ENCODE measurements at regions not wholly inside any gene's neighbourhood (a gene's known extent, or its start where the extent isn't known, plus 50 kb on each side); places are given as distances from the start of the nearest gene placed in this dataset.

DNA sequence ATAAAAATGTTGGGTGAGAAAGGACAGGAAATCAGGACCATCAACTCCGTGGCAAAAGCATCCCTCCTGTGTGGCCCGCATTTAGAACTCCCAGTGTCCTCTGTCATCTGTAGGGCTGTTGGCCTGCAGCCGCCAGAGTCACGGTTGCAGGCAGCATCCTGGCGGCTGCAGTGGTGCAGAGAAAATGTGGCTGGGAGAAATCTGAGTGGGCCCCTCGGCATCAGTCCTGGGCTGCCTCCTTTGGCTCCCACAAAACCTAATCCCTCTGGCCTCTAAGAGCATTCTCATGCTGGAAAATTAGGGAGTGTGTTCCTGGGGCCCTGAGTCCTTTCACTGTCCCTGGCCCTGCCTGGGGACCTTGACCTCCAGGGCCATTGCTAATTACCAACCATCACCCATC is 121.9 kb downstream of the WT1 start:
- in situ Hi-C loops (cut with HindIII; ENCODE audit: low sequenced_read_pairs): no loop called here

DNA sequence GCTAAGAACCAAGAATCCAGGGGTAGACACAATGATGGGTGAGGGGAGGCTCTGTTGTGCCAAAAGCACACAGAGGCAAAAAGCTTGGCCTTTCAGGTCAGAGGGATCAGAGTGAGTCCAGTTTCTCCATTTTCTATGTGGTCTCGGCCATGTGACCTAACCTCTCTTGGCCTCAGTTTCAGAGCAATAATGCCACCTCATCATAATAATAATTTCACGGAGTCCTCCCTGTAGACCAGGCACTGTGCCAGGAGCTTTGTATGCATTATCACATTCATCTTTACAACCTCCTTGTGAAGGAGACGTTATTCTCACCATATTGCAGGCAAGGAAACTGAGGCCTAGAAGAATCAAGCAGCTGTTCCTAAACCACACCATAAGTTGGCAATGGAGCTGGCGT is 120.2 kb downstream of the WT1 start:
- in situ Hi-C loops (cut with HindIII; ENCODE audit: low sequenced_read_pairs): no loop called here

DNA sequence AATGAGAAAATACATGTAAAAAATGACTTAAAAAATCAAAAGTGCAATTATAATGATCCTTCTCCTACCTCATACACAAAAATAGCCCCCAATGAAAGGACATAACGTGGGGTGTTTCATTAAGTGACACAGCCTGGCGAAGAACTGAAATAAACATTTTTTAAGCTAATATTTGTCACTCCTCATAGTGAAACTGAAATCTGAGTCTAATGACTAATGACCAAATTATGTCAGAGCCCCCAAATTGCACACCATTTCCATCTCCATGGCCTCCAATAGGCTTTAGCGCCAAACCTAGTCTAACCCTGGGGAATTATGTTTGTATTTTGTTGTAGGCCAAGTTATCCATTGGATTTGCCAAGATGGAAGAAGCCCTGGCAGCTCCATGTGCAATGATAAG is 119.1 kb downstream of the WT1 start:
- in situ Hi-C loops (cut with HindIII; ENCODE audit: low sequenced_read_pairs): no loop called here

DNA sequence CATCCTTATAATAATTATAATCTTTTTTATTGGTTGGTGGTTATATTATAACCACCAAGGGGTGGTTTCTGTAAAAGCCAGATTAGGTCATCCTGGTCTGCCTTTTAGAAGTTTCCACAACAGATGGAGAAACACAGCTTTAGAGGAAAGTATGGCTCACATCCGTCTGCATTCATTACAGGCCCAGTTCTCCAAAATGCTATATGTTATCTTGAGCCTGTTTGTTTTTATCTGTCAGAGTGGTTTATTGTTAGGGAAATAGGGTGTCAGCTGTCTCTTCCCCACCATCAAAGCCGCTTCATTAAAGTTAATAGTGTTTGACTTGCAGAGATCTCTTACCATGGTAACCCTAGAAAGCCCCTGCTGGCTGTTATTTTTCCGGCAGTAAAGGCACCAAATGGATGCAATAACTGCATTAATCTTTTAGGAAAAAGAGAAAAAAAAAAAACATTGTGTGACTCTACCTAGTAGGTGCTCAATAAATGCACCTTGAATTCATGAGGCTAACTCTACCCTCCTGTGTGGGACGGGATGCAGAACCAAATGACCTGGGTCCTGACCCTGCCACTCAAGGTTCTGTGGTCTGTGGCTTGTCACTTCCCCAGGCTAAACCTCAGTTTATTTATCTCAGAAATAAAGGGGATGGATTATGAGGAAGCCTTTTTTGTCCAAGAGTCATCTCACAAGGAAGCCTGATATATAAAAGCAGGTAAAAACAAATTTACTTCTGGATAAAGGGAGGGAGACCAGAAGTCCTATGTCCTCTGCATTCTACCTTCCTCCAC is 118.3 kb downstream of the WT1 start:
- in situ Hi-C loops (cut with HindIII; ENCODE audit: low sequenced_read_pairs): no loop called here

DNA sequence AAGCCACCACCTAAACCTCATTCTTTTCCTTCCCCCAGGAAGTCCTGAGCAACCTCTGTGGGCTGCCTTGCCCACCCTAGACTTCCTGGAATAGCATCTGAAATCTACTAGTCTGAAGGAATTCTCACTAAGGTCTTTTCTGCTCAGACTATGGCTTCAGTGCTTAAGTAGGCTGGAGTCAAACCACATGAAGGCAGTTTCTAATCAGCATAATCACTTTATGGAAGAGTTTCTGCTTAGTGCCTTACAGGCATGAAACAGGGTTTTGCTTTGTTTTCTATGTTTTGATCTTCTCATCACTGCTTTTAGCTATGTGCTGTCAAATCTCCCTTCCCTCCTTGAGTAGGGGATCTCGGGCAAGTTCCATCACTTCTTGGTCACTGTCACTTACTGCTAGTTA is 117.7 kb downstream of the WT1 start:
- in situ Hi-C loops (cut with HindIII; ENCODE audit: low sequenced_read_pairs): no loop called here

DNA sequence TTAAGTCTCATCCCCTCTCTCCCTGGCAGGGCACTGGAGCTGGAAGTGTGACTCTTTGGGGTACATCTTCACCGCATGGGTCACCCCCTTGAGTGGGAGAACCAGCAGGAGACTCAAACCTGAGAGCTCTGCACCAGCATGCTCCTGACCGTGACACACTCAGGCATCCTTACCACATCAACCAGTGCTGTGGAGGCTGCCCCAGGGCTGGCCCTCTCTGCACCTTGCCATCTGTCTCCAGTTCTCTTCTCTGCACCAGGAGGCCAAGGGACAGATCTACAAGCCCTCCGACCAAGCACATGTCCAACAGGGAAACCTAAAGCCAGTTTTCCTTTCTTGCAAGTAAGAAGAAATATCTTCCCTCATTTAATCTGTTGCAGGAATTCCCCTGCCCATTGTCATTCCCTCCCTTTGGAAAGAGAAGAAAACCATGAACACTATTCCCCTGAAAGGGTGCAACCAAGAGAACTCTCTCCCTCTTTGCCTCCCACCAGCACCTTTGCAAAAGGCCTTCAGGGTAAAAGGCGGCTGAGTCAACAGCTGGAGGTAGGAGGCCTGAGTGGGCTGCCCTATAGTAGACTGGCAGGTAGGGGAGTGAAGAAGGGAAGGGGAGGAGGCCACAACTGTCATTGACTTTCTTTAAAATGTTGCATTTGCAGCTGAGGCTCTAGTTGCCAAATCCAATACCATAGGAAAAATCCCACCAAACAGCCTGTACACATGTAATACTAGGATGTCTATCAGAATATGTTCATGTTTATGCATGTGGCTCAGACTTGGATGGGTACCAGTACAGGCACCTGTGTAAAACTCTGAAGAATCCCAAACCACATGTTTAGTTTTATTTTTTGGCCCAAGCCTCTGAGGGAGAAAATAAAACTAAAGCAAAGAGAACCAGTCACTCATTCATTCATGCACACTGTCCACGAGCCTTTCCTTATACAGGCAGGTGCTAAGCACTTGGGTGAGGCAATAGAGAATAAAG is 117.0 kb downstream of the WT1 start:
- in situ Hi-C loops (cut with HindIII; ENCODE audit: low sequenced_read_pairs): no loop called here

DNA sequence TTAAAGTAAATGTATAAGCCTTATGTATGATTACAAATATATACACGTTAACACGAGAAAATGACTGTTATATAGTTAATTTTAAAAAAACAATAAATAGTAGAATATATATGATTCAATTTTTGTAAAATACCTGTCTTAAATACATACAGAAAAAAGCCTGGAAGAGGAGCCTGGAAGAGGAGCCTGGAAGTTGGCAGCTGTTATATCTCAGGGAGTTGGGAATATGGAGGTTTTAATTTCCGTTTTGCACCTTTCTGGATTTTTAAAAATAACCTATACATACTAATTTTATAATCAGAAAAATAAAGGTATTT is 111.6 kb downstream of the WT1 start:
- in situ Hi-C loops (cut with HindIII; ENCODE audit: low sequenced_read_pairs): no loop called here

DNA sequence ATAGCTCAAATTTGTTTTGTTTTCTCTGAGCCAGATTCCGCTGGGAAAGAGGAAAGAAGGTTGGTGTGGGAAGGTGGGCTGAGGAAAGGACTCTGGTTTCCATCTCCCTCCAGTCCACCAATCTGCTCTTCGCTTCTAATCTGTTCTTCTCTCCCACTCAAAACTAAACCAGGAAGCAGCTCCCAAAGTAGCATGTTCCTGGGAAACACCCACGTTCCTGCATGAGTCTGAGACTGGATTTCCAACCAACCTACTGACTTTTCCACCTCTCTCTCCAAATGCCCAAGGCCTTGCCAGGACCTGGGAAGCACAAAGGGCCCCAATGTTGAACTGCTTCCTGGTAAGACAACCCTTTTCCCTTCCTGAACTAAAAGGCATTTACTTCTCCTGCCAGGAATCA is 110.2 kb downstream of the WT1 start:
- in situ Hi-C loops (cut with HindIII; ENCODE audit: low sequenced_read_pairs): no loop called here

DNA sequence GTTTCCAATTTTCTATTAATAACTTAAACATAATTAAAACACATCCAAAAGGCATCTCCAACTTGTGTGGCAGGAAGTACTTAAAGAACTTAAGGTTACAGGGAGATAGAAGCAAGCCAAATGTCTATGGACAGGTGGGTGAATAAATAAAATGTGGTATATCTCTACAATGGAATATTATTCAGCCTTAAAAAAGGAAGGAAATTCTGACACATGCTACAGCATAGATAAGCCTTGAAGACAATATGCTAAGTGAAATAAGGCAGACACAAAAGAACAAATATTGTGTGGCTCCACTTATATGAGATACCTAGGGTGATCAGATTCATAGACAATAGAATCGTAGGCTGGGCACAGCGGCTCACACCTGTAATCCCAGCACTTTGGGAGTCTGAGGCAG is 109.6 kb downstream of the WT1 start:
- in situ Hi-C loops (cut with HindIII; ENCODE audit: low sequenced_read_pairs): no loop called here

DNA sequence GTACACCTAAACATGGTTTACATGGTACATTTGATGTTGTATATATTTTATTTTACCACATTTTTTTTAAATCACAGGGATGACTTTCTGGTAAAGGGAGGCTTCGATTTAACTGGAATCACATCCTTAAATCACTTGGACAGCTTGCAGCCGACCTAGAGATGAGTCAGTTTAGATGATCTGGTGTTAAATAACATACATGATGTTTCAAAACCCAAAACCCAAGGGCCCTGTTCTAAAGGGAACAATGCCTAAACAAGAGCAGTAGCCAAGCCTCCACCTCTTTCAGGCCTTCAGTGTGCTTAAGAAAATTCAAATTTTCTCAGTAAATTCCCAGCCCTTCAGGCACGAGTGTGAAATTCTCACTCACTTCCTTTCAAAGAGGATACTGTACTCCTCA is 108.8 kb downstream of the WT1 start:
- in situ Hi-C loops (cut with HindIII; ENCODE audit: low sequenced_read_pairs): no loop called here

DNA sequence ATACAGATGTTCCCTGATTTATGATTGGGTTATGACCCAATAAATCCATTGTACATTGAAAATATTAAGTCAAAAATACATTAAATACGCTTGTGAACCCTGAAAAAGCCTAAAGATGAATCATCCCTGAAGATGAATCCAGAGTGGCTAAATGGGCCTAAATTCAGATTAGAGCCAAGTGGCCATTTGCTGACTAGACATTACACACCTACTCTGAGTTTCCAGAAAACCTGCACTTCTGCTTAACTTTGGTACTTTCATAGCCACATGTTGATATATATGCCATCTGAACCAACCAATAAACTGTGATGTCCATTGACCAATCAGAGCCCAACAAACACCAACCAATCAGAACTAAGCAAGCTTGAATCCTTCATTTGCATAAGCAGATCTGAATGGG is 106.9 kb downstream of the WT1 start:
- in situ Hi-C loops (cut with HindIII; ENCODE audit: low sequenced_read_pairs): no loop called here

DNA sequence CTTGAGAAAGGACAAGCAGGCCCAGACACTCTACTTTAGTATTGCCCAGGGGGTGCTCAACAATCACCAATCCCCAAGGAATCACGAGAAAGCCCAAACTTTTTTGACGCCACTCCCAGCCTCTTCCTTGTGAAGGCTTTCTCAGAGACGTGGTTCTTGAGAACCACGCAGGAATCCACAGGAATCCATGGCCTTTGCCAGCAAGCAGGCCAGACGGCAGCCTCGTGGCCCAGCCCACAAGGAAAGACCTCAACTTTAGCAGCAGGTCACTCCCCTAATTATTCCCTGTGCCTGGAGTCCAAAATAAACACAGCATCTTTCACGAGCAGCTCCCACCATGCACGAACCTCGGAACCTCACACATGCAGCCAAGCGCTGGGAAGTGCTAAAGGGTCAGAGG is 104.2 kb downstream of the WT1 start:
- in situ Hi-C loops (cut with HindIII; ENCODE audit: low sequenced_read_pairs): no loop called here

DNA sequence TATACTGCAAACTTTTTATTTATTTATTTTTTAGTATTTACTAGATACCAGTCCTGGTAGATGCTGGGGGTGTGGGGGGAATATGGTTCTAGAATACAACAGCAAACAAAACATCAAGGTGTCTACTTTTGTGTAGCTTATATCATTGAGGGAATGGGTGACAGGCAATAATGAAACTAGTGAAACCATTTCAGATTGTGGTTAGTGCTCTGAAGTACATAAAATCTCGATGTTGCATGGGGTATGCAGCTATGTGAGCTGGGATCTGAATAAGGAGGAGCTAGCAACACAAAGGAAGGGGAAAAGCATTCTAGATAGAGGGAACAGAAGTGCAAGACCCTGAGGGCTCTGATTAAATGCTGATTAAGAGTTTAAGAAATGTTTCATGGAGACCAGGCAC is 103.5 kb downstream of the WT1 start:
- in situ Hi-C loops (cut with HindIII; ENCODE audit: low sequenced_read_pairs): no loop called here

DNA sequence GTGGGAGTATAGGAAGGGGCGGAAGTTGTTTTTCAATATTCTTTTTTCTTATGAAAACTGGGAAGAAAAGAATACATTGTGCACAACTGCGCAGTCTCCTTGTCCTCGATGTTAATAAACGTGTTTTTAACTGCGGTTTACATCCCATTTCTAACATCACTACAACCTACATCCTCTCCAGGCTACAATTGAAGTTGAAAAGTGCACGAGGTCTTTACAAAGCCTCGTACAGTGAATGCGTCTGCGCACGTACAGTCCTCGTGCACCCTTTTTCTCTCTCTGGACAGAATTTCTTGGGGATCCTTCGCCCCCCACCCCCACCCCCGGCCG is 102.4 kb downstream of the WT1 start:
- in situ Hi-C loops (cut with HindIII; ENCODE audit: low sequenced_read_pairs): no loop called here

DNA sequence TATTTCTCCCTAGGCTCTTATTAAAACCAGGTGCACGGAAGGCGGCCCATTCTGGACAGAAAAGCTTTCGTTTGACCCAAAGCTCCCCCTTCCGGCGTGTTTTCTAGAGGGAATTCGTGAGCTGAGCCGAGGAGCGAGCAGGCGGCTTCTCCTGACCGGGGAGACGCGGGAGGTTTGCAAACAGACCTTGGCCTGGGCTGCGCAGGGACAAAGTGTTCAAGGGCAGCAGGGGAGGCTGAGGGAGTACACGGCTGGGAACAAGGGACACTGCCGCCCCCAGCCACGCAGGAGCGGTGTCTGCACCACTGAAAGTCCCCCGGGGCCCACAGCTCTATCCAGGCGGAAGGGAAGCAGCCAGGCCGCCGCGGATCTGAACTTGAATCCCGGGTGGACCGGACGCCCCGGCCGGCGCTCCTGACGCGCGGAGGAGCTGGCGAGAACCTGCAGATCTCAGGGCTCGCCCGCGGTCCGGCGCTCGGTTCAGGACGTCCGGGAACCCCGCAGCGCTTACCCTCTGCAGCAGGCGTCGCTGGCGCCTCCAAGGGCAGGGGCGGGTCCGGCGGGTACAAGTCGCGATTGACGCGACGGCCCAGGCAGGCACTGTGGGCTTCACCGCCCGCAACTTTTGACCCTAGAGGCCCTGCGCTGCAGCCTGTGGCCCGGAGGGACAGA is 101.9 kb downstream of the WT1 start:
- in situ Hi-C loops (cut with HindIII; ENCODE audit: low sequenced_read_pairs): no loop called here

DNA sequence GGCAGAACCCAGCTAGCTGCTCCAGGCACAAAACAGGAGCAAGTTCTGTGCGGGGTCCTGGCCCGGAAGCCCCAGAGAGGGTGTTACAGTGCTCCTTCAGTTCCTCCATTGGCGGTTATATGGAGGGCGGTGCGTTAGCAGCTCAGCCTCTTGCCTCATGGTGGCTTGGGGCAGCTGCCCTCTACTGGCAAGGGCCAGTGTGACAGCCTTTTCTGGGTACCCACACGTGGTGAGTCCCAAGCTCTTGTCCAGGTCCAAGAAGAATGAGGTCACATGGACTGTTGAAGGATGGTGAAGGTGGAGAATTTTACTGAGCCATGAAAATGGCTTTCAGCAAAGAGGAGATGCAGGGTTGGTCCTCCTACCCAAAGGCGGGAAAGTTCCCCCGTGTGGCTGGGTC is 100.5 kb downstream of the WT1 start:
- in situ Hi-C loops (cut with HindIII; ENCODE audit: low sequenced_read_pairs): no loop called here

Data from DLD1 (cell line).